Stromal cell of bone marrow (primary cell): ENCODE measurements at regions not wholly inside any gene's neighbourhood (a gene's known extent, or its start where the extent isn't known, plus 50 kb on each side); places are given as distances from the start of the nearest gene placed in this dataset.
"Not testable (repeated sequence)": the region's sequence is repeated elsewhere in the genome, so short reads cannot be mapped to it uniquely, and the experiment has no call there.

Source experiments
- DNase-seq: peaks from one replicate; pipeline ENCODE4 v3.0.0-alpha.2; 2012; ENCODE audit warnings: low read depth

DNA sequence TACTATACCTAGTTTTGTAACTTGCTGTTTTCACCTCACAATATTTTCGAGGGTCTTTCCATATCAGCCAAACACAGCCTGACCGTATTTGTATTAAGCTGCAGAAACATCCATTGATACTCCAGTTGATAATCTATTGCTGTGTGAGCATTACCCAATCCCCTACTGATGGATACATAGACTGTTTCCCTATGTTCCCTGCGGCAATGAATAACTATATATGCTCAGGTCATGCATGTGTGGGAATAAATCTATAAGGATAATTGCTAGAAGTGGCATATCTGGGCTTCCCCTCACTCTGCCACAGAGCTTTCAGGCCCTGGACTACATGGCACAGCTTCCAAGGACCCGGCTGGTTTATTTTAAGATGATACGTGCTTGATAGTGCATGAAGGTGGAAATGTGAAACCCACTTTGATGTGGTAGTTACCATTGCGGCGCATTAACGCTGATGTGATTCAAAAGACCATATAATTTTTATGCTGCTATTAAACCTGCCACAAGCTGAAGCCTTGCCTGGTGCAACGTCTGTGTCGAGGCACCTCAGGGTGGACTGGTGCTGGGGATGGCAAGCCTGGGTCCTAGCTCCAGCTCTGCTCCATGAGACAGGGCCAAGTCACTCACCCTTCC is 81.4 kb upstream of the KCNK12 start:
- DNase-seq, result no peak

DNA sequence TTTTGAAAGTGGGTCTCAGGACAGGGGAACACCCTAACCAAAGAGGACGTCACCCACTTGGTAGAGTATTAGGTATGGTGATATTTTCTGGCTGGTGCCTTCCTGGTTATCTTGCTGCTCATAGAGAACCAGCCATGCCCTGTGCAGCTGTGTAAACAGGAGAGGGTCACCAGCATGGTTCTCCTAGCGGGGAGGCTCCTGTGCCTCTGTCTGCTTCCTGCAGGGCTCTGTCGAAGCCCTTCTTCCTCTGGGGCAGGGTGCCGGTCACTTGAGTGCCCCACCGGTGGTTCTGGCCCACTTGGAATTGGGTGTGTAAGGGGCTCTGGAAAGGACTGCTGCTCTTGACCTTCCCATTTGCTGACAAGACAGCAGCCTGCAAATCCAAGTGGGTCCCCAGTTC is 80.5 kb upstream of the KCNK12 start:
- no peak for DNase-seq

DNA sequence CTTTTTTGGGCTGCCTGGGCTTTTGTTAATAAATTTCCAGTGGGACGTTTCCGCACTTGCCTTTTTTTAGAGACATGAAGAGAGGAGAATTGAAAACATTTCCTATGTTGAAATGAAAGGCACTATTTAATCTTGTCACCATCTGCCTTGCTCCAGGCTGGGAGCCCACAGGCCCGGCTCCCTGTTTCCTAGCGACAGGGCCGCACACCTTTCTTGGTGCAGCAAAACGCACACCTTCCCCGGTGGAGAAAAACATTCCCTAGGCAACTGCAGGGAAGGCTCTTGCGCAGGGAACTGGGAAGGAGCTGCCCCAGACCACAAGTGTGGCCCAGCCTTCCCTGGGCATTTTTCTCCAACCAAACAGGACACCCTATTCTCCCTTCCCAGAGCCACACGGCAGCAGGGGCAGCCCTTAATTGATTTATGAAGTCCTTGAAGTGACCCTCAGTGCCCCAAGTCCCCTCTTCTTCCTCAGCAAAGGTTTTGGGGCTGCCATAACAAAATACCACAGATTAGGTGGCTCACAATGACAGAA is 79.3 kb upstream of the KCNK12 start:
- no peak for DNase-seq

DNA sequence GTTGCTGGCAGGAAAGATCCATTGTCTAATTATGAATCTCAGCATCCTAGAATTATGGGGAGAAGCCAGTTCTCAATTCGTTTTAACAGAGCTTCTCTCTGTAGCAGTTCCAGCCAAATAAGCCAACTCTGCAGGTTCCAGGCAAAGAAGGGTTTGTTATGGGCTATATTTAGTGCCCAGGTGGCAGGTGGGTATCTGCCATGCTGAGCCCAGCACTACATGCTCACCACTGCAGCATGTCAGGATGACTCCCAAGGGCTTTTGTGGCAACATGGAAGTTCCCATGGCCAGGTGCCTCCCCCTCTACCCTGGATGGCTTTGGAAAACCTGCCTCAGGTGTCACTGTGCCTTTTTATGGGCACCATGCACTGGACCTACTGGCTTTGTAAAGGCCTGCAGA is 74.5 kb upstream of the KCNK12 start:
- DNase-seq, result no peak

DNA sequence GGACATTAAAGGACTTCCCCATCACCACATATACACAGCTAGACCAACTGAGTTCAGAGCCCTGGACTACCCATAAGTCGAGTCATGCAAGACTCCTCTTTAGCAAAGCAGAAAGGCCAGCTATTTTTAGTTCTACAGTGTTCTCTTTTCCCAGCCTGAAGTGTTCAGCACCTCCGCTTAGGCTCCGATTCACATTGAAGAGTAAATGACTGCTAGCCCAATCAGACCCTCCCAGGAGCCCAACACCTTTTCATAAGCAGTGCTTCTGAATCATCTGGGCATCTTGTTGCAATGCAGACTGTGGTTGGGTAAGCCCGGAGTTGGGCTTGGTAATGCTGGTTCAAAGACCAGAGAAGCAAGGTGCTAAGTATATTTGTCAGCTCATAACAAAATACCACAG is 73.6 kb upstream of the KCNK12 start:
- DNase-seq, result no peak

DNA sequence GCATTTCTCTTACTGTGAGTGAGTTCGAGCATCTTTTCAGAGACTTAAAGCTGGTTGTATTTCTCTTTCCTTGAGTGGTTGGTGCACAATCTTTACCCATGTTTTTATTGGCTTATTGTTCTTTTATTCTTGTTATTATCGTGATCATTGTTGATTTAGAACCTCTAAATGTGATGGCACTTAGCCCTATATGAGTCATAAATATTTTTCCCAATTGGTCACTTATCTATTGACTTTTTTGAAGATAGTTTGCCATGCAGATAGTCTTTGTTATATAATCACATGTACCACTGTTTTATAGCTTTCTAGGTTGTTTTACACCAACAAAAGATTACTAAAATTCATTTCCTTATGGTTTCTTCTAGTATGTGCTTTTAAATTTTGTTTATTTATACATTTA is 70.6 kb upstream of the KCNK12 start:
- DNase-seq, result peak; percentile 3

DNA sequence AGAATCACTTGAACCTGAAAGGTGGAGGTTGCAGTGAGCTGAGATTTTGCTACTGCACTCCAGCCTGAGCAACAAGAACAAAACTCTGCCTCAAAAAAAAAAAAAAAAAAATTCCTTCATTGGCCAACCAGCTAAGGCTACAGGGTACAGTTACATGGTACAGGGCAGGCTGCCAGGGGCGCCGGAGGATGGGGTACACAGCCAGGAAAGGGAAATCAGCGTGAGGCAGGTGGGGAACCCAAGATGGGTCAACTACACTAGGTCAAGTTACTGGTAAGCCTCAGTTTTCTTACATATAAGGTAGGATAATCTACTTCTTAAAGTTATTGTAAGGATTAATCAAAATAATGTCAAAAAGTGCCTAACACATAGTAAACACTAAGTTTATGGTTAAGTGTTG is 69.6 kb upstream of the KCNK12 start:
- no peak for DNase-seq

DNA sequence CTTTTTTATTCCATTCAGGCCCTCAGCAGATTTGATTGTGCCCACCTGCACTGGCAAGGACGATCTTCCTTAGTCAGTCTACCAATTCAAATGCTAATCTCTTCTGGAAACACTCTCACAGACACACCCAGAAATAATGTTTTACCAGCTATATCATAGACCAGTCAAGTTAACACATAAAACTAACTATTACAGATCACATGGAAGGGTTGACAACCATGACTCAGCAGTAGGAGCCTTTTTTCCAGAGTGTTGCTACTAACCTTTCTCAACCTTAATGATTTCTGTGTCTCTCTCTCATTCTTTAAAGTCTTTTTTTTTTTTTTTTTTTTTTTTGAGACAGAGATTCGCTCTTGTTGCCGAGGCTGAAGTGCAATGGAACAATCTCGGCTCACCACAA is 68.7 kb upstream of the KCNK12 start:
- peak; percentile 2 for DNase-seq

DNA sequence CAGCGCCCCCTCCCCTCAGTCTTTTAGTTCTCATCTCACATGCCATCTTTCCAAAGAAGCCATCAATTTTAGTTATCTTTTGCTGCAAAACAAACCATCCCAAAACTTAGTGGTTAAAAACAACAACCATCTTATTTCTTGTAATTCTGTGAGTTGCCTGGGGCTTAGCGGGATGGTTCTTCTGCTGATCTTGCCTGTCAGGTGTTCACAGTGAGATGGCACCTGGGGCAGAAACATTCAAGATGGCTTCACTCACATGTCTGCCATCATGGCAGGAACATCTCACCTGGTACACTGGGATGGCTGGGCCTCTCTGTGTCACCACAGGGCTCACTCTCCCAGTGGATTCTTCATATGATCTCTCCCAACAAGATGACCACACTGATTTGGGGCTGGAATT is 67.6 kb upstream of the KCNK12 start:
- DNase-seq, result no peak

DNA sequence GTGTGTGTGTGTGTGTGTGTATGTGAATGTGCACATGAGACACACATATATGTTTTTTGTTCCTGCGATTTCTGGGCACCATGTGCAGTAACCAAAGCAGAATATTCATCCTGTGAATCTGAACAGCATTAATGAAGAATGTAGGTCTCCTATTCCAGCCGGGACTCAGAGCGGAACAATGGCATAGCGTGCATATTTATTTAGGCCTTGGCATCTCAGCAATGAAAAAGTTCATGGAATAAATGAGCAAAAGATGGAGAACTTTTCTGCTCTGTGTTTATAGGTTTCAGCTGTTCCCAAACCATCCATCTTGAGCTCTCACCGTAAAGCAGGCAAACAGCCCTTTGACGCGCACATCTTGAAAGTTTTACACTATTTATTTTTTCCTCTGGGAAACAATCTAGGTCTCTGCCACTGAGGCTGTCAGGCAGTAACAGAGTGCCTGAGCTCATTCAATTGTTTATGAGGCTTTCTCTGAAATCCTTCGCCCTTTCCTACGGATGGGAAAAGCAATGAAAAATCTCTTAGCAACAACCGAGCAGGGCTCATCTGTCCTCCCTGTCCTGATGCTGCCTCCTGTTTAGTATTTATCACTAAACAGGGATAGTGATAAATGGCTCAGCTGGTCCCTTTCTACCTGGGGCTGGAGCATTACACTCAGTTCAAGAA is 65.9 kb upstream of the KCNK12 start:
- no peak for DNase-seq

DNA sequence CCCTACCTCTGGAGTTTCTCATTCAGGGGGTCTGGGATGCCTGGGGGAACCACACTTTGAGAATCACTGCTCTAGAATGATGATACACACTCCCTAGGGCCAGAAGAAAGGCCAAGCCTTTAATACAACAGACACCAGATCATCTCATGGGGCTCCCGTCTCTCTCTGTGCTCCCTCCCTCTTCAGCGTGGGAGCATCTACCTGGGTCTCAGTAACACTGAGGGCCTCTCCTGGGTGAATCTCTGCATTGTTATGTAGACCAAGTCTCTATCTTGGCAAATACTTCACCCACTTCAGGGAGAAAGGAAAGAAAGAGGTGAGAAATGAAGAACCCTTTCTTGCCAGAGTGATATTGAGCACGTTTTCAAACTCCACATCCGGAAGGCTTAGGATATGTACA is 65.4 kb upstream of the KCNK12 start:
- DNase-seq, result no peak

DNA sequence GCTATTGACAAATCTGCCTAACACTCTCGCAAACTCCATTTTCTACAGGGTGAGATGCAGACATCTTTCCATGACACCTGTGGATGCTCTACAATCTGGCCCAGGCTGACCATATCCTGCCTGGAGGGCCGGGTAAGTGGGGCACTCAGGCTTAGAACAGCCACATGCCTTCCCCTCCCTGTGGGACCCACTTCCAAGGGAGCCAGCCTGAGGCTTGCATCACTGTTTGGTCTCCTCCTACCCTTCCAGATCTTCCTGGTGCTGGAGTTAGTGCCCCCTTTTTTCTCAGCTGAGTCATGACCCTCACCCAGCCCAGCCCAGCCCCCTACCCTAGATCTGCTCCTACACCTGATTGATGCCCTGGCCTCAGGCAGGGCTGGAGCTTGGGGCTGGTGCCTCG is 62.0 kb upstream of the KCNK12 start:
- DNase-seq, result no peak

DNA sequence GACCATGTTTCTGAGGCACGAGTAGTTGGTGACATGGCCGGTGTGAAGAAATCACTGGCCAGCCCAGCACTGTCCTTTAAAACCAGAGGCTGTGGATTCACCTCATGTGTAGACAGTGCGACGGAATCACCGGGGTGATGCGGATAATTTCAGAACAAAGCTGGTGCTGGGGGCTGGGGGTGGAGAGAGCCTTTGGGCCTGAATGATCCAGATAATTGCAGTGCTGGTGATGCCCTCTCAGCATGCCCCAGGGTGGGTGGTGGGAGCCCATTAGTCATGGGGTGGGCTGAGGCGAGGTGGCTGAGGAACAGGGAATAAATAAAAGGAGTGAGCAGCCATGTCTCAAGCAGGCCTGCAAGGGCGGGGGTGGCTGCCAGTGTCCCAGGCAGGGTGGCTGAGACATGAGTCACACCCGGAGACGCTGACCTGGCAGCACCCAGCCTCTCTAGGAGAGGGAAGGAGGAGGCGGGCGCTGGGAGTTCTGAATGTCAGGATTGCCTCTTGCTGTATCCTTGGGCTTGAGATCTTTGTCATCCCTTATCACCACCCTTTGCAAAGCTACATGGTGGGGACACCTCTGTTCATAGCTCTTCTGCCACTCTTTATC is 61.1 kb upstream of the KCNK12 start:
- DNase-seq, result peak; percentile 36

DNA sequence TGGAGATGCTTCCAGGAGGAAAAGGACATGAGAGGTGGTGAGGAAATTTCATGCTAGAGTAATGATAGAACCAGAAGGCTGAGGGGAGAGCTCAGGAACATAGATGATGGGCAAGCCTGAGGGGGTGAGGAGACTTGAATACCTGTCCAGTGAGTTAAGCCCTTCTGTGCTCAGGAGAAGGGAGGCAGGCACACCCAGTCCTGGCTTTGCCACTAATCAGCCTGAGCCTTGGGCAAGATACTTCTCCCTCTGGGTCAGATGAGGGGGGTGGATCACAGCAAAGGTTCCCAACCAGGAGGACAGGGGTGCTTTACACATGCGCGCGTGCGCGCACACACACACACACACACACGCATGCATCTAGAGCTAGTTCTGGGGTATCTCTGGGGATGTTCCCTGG is 60.5 kb upstream of the KCNK12 start:
- no peak for DNase-seq

DNA sequence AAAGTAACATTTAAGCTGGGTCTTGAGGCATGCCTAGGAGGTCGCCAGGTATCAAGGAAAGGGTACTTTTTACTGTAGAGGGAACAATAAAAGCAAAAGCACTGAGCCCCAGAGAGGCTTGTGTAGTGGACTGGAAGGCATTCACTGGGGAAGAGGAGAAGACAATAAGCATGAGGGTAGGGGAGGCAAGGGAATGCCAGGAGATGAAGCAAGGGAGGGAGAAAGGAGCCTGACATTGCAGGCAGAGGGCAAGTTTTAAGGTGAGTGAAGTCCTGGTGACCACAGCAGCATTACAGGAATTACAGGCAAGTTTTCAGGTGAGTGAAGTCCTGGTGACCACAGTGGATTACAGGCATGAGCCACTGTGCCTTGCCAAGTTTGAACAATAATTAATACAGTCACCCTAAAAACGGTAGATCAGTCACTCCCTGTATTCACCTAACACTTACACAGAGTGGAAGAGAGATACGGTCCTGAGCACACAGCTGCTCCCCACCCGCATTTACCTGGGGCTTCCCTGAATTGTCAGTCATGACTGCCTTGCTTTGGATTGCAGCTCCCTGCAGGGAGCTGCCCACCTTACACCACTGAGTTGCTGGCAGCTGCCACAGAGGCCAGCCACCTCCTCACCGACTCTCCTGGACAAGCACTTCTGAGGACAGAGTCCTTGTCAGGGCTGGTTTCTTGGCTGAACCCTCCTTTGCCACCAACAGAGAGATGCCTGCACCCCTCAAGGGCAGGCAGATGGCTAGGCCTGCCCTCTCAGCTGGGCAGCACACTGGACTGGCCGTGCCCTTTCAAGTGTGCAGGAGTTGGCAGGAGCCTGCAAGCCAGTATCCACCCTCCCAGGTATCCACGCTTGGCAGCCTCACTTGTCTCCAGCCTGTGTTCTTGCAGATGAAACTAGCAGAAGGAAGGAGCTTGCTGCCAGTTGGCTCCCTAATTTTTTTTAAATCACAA is 59.0 kb upstream of the KCNK12 start:
- DNase-seq, result no peak

DNA sequence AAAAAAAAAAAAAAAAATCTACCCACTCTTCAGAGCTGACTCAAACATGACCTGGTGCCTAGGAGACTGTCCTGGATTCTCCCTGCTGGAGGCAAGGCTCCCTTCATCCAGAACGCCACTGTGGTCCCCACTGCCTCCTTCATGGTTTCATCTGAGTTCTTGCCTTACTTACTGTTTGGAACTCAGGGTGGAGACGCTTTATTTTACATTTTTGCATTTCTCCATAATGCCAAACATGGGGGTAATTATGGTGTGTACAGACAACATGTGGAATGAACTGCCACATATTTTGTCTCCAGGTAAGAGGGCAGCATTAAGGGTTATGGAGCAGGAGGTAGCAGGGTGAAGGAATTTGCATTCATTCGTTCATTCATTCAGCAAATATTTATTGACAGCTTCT is 58.1 kb upstream of the KCNK12 start:
- no peak for DNase-seq

DNA sequence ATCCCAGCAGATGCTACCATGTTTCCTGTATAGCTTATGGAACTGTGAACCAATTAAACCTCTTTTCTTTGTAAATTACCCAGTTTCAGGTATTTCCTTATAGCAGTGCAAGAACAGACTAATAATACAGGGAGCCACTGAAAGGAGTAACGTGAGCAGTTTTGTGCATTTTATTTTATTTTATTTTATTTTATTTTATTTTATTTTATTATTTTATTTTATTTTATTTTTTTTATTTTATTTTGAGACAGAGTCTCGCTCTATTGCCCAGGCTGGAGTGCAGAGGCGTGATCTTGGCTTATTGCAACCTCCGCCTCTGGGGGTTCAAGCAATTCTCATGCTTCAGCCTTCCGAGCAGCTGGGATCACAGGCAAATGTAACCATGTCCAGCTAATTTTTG is 55.9 kb upstream of the KCNK12 start:
- no peak for DNase-seq

DNA sequence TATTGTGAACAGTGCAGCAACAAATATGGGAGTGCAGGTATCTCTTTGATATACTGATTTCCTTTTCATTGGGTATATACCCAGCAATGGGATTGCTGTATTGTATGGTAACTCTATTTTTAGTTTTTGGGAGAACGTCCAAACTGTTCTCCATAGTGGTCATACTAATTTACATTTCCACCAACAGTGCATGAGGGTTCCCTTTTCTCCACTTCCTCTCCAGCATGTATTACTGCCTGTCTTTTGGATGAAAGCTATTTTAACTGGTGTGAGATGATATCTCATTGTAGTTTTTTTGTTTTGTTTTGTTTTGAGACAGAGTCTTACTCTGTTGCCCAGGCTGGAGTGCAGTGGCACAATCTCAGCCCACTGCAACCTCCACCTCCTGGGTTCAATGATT is 52.4 kb upstream of the KCNK12 start:
- DNase-seq, result not testable (repeated sequence)

DNA sequence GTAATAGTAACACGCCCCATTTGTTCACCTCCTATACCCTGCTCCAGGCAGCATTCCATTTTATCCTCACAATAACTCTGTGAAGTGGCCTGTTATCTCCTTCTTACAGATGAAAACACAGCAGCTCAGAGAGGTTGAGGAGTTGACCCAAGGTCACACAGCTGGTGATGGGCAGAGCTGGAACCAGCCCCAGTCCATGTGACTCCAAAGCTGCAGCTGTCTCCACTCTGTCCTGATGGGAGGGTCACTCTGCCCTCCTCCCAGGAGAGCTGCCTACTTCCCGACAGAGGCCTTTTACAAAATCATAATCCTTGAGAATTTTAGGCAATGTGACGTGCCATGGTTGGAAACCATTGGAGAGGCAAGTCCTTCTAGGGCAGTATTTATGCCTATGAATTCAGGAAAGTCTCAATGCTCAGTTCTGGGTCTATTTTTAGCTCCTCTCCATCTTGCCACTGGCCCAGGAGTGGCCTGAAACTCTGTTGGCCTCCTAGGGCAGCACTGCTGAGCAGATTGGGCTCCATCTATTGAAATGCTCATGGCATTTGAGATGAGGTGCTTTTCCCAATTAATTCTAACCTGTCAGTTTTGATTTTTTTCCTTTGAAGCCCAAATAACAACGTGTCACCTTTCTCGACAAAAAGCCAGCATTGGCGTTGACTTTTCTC is 50.1 kb upstream of the KCNK12 start:
- DNase-seq, result no peak
